Sigmoid colon (tissue), 6 donors: ENCODE measurements at regions not wholly inside any gene's neighbourhood (a gene's known extent, or its start where the extent isn't known, plus 50 kb on each side); places are given as distances from the start of the nearest gene placed in this dataset.
"Not testable (repeated sequence)": the region's sequence is repeated elsewhere in the genome, so short reads cannot be mapped to it uniquely, and the experiment has no call there.

Experiments
- DNase-seq: peaks from one replicate; pipeline ENCODE4 v3.0.0-alpha.2; 2019
- H3K27ac ChIP-seq, 4 donors: fragments of 200-600 bp; sonication (generic); one replicate each; pipeline ENCODE4 v1.5.1; 2016 to 2019; ENCODE audit warnings: mild to moderate bottlenecking in 1 of 4
- H3K27me3 ChIP-seq, 3 donors: fragments of 200-600 bp; sonication (generic); one replicate each; pipeline ENCODE4 v1.5.1; 2019; ENCODE audit warnings: mild to moderate bottlenecking in 1 of 3
- H3K36me3 ChIP-seq, 4 donors: fragments of 200-600 bp; sonication (generic); one replicate each; pipeline ENCODE4 v1.5.1; 2016 to 2019
- H3K4me1 ChIP-seq, 4 donors: fragments of 200-600 bp; sonication (generic); one replicate each; pipeline ENCODE4 v1.5.1; 2017 to 2019
- H3K4me3 ChIP-seq, 4 donors: fragments of 200-600 bp; sonication (generic); one replicate each; pipeline ENCODE4 v1.5.1; 2017 to 2019; ENCODE audit warnings: mild to moderate bottlenecking in 2 of 4, moderate library complexity in 1 of 4
- H3K9me3 ChIP-seq, 4 donors: fragments of 200-600 bp in 3 of 4; sonication (generic) in 3 of 4; one replicate each; pipeline versions ENCODE4 v1.5.1 to v1.6.1; 2013 to 2019
- WGBS, 2 donors: extraction: QIAGEN DNeasy Blood & Tissue Kit; methylation state at CpG; one replicate each; pipeline ENCODE4 v1.1.7; 2013; 5-methylcytosine and 5-hydroxymethylcytosine counted together
- intact Hi-C: fragments of 100-400 bp; cut with DNase I; formaldehyde crosslinking; loops from one replicate; pipeline ENCODE4 v1.15.1; 2023
- TF ChIP-seq, protein P1 (sequence below), 4 experiments: fragments of 450-650 bp in 3 of 4; fragments of 200-600 bp in 1 of 4; IDR thresholded peaks; one replicate each; pipeline ENCODE4 v1.5.1; 2016 to 2019; ENCODE audit warnings: antibody characterized with exemption in 4 of 4, mild to moderate bottlenecking in 3 of 4, moderate library complexity in 2 of 4
- donor health status: healthy with polysubstance abuse.
- donor health status: healthy.

DNA sequence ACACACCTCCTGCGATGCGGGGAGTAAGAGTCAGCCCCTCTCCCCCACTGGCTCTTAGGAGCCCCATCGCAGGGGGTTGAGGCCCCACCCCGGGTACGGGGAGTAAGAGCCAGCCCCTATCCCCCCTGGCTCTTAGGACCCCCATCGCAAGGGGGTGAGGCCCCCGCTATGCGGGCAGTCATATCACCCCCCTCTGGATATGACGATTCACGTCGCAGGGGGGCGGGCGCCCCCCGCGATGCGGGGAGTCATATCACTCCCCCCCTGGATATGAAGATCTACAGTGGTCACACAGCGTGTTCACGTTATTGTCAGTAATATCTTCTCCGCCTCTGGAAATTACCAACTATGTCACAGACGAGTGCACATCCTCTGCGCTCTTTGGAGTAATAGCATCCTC is 61.1 kb downstream of the DEFB131A start:
- intact Hi-C loops, H3K27ac ChIP-seq, H3K36me3 ChIP-seq, H3K27me3 ChIP-seq, DNase-seq, H3K4me1 ChIP-seq, H3K9me3 ChIP-seq, H3K4me3 ChIP-seq: not testable (repeated sequence)
- 90 to 96% methylated on average over 20 to 21 of the region's 21 CpGs for WGBS, 2 donors

DNA sequence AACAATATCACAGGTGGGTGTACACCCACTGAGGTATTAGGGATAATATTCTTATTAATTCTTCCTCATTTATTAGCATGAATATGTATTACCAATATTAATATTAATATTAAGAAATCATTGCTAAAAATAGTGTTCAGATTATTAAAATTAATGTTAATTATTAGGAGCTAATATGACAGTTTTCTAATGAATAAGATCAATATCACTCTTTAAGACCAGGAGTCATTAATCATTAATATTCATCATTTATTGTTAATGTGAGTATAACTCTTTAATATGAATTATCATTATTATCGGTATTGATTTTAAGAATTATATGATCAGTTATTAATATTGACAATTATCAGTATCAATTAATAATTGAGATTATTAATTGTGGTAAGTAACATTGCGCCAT is 62.5 kb downstream of the DEFB131A start:
- H3K36me3 ChIP-seq, intact Hi-C loops, H3K27me3 ChIP-seq, H3K27ac ChIP-seq, DNase-seq, H3K4me1 ChIP-seq, H3K9me3 ChIP-seq, H3K4me3 ChIP-seq: not testable (repeated sequence)
- 96 to 100% methylated on average over 2 of the region's 2 CpGs for WGBS, 2 donors

DNA sequence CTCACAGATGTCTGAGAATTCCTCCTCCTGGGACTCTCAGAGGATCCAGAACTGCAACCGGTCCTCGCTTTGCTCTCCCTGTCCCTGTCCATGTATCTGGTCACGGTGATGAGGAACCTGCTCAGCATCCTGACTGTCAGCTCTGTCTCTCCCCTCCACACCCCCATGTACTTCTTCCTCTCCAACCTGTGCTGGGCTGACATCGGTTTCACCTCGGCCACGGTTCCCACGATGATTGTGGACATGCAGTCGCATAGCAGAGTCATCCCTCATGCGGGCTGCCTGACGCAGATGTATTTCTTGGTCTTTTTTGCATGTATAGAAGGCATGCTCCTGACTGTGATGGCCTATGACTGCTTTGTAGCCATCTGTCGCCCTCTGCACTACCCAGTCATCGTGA is 68.7 kb downstream of the DEFB131A start:
- H3K27ac ChIP-seq, H3K4me1 ChIP-seq, H3K36me3 ChIP-seq, H3K4me3 ChIP-seq, DNase-seq, H3K9me3 ChIP-seq, H3K27me3 ChIP-seq, intact Hi-C loops: not testable (repeated sequence)
- 88% methylated on average over 12 of the region's 12 CpGs for WGBS, 2 donors

DNA sequence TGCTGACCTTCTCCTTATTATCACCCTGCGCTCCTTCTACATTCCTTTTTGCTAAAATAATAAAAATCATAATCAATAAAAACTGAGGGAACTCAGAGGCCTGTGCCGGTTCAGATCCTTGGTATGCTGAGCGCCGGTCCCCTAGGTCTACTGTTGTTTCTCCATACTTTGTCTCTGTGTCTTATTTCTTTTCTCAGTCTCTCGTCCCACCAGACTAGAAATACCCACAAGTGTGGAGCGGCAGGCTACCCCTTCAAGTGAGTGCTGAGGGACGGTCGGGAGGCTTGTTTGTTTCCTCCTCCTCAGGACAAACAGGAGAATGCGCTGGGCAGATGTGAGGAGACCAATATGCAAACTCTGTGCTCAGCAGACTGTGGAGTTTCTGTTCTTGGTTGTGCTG is 75.4 kb downstream of the DEFB131A start:
- H3K4me1 ChIP-seq, DNase-seq, H3K27ac ChIP-seq, H3K36me3 ChIP-seq, H3K4me3 ChIP-seq, H3K9me3 ChIP-seq, H3K27me3 ChIP-seq, intact Hi-C loops: not testable (repeated sequence)
- 62 to 77% methylated on average over 8 to 9 of the region's 9 CpGs for WGBS, 2 donors

DNA sequence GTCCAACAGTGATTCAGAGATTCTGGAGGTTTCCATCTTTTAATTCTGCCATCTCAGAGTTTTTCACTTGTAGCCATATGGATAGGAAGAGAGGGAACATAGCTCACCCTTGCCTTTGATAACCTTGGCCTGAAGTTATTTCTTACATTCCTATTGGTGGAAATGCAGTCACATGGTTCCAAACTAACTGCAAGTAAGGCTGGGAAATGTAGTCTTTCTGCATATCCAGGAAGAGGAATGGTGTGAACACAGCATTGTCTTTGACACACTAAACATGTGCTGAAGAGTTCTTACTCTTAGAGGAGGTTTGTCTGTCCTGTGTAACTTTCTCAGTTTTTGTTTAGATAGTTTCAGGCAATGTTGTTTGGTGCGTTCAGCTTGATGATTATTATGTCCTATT is 78.7 kb downstream of the DEFB131A start:
- DNase-seq, H3K4me1 ChIP-seq, H3K4me3 ChIP-seq, H3K27me3 ChIP-seq, H3K27ac ChIP-seq, H3K36me3 ChIP-seq, intact Hi-C loops, H3K9me3 ChIP-seq: not testable (repeated sequence)
- WGBS, 2 donors = 92% methylated on average over 1 of the region's 1 CpG

DNA sequence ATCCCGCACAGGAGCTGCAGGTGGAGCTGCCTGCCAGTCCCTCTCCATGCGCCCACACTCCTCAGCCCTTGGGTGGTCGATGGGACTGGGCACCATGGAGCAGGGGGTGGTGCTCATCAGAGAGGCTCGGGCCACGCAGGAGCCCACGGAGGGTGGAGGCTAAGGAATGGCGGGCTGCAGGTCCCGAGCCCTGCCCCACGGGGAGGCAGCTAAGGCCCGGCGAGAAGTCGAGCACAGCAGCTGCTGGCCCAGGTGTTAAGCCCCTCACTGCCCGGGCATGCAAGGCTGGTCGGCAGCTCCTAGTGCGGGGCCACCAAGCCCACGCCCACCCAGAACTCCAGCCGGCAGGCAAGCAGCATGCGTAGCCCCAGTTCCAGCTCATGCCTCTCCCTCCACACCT is 80.2 kb downstream of the DEFB131A start:
- intact Hi-C loops, H3K4me3 ChIP-seq, H3K4me1 ChIP-seq, H3K27me3 ChIP-seq, H3K27ac ChIP-seq, H3K36me3 ChIP-seq, DNase-seq, H3K9me3 ChIP-seq: not testable (repeated sequence)
- 91 to 92% methylated on average over 18 of the region's 18 CpGs for WGBS, 2 donors

DNA sequence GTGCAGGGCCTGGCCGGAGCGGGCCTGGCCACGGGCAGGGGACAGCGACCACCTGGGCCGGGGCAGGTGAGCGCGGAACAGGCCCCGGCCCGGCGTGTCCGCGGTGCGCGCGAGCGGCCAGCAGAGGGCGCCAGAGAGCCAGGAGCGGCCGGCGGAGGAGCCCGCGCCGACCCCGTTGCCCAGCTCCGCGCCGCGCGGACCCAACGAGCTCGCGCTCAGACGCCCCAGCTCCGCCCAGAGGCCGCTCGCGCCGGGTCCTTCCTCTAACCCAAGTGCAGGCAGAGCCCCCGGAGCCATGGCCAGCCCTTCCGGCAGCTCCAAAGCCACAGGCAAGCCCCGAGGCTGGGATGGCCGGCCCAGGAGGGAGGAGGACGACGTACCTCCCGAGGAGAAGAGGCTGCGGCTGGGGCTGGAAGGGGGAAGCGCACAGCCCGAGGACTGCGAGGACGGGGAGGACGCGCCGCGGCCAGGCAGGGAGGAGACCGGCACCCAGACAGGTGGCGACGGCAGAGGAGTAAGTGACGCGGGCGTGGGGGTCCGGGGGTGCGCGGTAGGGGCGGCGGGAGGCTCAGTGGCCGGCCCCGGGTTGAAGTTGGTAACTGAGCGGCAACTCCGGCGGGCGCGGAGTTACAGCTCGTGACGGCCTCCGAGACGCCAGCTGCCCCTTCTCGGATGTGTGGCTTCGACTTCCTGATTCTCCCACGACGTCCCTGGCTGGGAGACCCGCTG is 88.1 kb downstream of the DEFB131A start:
- intact Hi-C loops = loop anchor here (2.0 kb wide), 1 partner anchor 127 kb away; no protein-coding TSS in a partner anchor
- H3K4me1 ChIP-seq, H3K9me3 ChIP-seq, H3K36me3 ChIP-seq: not testable (repeated sequence)
- Histone ChIP-seq H3K27me3 (peaks cover 0 to 26% (median 0%) of the 10 kb centered on the region in 3 donors), H3K4me3 (peak overlapping the region; percentile 42 to 56 (median 54)), H3K27ac (peak overlapping the region in 2 of 4 donors; percentile 37 to 43)
- TF ChIP-seq, protein P1, sequence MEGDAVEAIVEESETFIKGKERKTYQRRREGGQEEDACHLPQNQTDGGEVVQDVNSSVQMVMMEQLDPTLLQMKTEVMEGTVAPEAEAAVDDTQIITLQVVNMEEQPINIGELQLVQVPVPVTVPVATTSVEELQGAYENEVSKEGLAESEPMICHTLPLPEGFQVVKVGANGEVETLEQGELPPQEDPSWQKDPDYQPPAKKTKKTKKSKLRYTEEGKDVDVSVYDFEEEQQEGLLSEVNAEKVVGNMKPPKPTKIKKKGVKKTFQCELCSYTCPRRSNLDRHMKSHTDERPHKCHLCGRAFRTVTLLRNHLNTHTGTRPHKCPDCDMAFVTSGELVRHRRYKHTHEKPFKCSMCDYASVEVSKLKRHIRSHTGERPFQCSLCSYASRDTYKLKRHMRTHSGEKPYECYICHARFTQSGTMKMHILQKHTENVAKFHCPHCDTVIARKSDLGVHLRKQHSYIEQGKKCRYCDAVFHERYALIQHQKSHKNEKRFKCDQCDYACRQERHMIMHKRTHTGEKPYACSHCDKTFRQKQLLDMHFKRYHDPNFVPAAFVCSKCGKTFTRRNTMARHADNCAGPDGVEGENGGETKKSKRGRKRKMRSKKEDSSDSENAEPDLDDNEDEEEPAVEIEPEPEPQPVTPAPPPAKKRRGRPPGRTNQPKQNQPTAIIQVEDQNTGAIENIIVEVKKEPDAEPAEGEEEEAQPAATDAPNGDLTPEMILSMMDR (IDR thresholded peaks at IDR 0.05) = peak in 2 of 4 experiments; percentile 22 to 94
- 1% methylated on average over 81 of the region's 81 CpGs for WGBS, 2 donors
- DNase-seq = peak; percentile 82

DNA sequence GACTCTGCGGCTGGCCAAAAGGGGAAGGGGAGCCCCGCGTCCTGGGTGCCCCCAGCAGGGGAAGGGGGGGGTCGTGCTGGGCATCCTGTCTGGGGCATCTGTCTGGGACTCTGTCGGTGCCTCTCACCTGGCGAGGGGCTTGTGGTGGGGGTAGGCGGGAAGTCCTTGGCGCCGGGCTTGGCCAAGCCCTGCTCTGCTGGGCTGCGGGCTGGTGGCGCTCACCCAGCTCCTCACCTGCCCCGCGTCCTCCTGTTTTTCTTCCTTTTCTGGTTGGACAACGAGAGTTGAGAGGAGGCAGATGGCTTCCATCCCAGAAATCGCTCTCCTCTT is 88.6 kb downstream of the DEFB131A start:
- H3K4me1 ChIP-seq, H3K27ac ChIP-seq, H3K36me3 ChIP-seq, H3K9me3 ChIP-seq, DNase-seq: not testable (repeated sequence)
- Histone ChIP-seq H3K4me3 (peak overlapping the region; percentile 42 to 56 (median 54)), H3K27me3 (peaks cover 0 to 23% (median 0%) of the 10 kb centered on the region in 3 donors)
- intact Hi-C loops = loop anchor here (2.0 kb wide), 1 partner anchor 126 kb away; no protein-coding TSS in a partner anchor
- 5 to 13% methylated on average over 15 of the region's 15 CpGs for WGBS, 2 donors

DNA sequence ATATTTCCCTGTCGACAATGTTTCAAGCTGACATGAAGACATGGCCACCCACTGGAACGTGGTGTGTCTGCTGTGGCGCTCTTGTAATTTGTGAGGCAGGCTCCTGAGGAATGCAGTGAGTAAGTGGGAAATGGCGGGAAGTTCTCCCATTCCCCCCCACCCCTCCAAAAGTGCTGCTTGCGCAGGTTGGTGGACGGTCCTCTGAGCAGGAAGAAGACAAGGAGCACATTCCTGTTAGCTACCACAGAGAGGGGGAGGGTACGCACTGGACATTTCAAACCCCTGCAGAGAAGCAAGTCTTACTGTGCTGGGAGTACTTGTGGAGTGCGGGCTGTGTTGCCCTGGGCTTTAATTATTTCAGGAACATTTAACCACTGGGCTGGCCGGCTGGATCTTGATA is 92.9 kb downstream of the DEFB131A start:
- H3K9me3 ChIP-seq, DNase-seq, H3K4me1 ChIP-seq, H3K27ac ChIP-seq, H3K4me3 ChIP-seq, H3K36me3 ChIP-seq, intact Hi-C loops: not testable (repeated sequence)
- H3K27me3 ChIP-seq = peaks cover 0 to 15% (median 0%) of the 10 kb centered on the region in 3 donors
- 86 to 91% methylated on average over 9 of the region's 9 CpGs for WGBS, 2 donors

DNA sequence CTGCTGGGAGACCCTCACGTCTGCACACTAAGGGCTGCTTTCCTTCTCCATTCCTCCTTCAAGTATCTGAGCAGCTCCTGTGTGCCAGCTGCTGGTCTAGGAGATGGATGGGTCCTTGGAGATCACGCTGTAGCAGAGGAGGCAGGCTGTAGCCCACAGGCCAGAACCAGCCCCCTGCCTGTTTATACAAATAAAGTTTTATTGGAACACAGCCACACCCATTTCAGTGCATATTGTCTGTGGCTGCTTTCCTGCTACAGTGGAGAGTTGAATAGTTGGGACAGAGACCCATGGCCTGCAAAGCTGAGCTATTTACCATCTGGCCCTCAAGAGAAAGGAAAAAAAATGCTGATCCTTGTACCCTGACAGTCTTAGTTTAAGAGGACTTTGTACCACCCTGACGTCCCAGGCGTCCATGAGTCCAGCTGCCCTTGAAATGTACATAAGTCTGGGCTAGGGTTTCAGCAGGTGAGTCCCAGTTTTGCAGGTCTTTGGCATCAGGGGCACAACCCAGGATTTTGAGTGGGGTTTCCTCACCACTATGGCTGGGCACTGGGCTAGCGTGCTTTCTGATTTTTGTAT is 95.8 kb downstream of the DEFB131A start:
- H3K36me3 ChIP-seq, H3K9me3 ChIP-seq, H3K4me3 ChIP-seq, H3K27me3 ChIP-seq, DNase-seq, H3K4me1 ChIP-seq, H3K27ac ChIP-seq, intact Hi-C loops: not testable (repeated sequence)
- WGBS, 2 donors = 43 to 79% methylated on average over 5 of the region's 5 CpGs

DNA sequence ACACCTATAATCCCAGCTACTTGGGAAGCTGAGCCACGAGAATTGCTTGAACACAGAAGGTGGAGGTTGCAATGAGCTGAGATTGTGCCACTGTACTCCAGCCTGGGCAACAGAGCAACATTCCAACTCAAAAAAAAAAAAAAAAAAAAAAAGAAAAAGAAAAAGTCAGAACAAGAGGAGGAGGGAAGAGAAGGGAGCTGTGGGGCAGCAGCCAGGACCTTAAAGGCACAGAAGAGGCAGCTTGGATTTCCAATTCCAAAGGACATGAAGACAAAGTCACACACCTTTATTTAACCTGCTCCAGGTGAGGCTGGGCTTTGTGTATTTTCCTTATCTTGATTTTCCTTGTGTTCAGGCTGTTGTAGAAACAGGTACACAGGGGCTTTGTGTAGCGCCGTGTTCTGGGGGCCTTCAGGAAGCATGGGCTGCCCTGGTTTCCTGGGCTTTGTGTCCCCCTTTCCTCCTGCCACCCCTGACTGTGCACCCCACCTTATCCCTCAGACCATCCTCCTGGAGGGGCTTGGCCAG is 97.2 kb downstream of the DEFB131A start:
- H3K36me3 ChIP-seq, H3K27ac ChIP-seq, H3K4me3 ChIP-seq, intact Hi-C loops, H3K4me1 ChIP-seq, DNase-seq, H3K9me3 ChIP-seq, H3K27me3 ChIP-seq: not testable (repeated sequence)
- WGBS, 2 donors = 10 to 58% methylated on average over 3 of the region's 3 CpGs

DNA sequence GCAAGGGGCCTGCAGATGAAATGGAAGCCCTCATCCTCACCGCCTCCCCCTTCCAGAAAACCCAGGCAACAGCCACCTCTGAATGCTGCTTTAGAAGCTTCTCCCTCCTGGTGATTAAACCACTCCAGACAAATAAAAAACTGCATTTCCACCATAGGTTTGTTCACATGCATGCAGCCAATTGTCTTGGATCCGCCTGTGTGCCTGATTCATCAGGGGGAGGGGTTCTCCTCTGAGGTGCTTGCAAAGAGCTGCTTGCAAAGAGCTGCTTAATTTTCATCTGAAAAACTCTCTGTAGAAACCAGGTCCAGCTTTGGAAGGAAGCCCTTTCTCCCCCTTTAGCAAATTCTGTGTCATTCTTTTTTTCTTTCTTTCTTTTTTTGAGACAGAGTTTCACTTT is 100.6 kb downstream of the DEFB131A start:
- H3K4me3 ChIP-seq, intact Hi-C loops, DNase-seq, H3K27me3 ChIP-seq, H3K9me3 ChIP-seq, H3K4me1 ChIP-seq, H3K27ac ChIP-seq, H3K36me3 ChIP-seq: not testable (repeated sequence)
- 73 to 79% methylated on average over 2 of the region's 2 CpGs for WGBS, 2 donors
